PFSK-1 (cell line): ENCODE measurements at regions not wholly inside any gene's neighbourhood (a gene's known extent, or its start where the extent isn't known, plus 50 kb on each side); places are given as distances from the start of the nearest gene placed in this dataset.

Source experiments
- FOXP2 ChIP-seq: optimal IDR thresholded peaks from 2 replicates; pipeline ENCODE3; 2011; ENCODE audit warnings: borderline replicate concordance, control low read depth, inconsistent platforms; ENCODE audit not compliant: insufficient read depth; ENCODE audit errors: extremely low read length, extremely low read depth
- POLR2AphosphoS5 ChIP-seq: IDR thresholded peaks from 2 replicates; pipeline ENCODE4 v1.6.1; 2012; ENCODE audit warnings: low read depth, mild to moderate bottlenecking, control low read depth, low read length, moderate library complexity
- SIN3A ChIP-seq: IDR thresholded peaks from 2 replicates; pipeline ENCODE4 v1.6.1; 2012; ENCODE audit warnings: mild to moderate bottlenecking, low read length, moderate library complexity, borderline replicate concordance; ENCODE audit not compliant: insufficient read depth
- TAF1 ChIP-seq: IDR thresholded peaks from 2 replicates; pipeline ENCODE4 v1.6.1; 2012; ENCODE audit warnings: low read length, control low read depth, borderline replicate concordance; ENCODE audit not compliant: insufficient read depth
- TF ChIP-seq, protein P1 (sequence below), 2 experiments: IDR thresholded peaks; 2 replicates each; pipeline versions ENCODE4 v1.6.1 to v1.8.0; 2011 to 2012; ENCODE audit warnings: low read depth in 2 of 2, low read length in 2 of 2, control low read depth in 1 of 2, inconsistent platforms in 1 of 2, mild to moderate bottlenecking in 1 of 2, moderate library complexity in 1 of 2; ENCODE audit not compliant: insufficient read depth in 1 of 2

DNA sequence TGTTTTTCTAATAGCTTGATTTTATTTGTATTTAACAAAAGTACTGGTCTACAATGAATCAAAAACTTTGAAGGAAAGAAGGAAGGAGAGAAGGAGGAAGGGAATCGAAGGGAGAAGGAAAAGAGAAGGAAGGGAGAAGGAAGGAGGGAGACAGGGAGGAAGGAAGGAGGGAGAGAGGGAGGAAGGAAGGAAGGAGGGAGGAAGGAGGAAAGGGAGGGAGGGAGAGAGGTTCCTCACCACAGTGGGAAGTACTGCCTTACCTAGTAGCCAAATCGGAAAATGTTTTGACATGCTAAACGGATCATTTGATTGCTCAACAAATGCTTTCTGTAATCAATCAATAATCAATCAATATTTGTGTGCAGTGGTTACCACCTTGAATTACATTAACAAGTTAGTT is 225.8 kb upstream of the CELF2 start:
- TF ChIP-seq TAF1 (no peak), POLR2AphosphoS5 (no peak), SIN3A (no peak), FOXP2 (no peak)
- TF ChIP-seq, protein P1, sequence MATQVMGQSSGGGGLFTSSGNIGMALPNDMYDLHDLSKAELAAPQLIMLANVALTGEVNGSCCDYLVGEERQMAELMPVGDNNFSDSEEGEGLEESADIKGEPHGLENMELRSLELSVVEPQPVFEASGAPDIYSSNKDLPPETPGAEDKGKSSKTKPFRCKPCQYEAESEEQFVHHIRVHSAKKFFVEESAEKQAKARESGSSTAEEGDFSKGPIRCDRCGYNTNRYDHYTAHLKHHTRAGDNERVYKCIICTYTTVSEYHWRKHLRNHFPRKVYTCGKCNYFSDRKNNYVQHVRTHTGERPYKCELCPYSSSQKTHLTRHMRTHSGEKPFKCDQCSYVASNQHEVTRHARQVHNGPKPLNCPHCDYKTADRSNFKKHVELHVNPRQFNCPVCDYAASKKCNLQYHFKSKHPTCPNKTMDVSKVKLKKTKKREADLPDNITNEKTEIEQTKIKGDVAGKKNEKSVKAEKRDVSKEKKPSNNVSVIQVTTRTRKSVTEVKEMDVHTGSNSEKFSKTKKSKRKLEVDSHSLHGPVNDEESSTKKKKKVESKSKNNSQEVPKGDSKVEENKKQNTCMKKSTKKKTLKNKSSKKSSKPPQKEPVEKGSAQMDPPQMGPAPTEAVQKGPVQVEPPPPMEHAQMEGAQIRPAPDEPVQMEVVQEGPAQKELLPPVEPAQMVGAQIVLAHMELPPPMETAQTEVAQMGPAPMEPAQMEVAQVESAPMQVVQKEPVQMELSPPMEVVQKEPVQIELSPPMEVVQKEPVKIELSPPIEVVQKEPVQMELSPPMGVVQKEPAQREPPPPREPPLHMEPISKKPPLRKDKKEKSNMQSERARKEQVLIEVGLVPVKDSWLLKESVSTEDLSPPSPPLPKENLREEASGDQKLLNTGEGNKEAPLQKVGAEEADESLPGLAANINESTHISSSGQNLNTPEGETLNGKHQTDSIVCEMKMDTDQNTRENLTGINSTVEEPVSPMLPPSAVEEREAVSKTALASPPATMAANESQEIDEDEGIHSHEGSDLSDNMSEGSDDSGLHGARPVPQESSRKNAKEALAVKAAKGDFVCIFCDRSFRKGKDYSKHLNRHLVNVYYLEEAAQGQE (IDR thresholded peaks at IDR 0.05; ENCODE audit: insufficient read depth in 1 of 2, low read depth in 2 of 2, low read length in 2 of 2) = no peak
